NCI-H2196 (cell line): ENCODE measurements at regions not wholly inside any gene's neighbourhood (a gene's known extent, or its start where the extent isn't known, plus 50 kb on each side); places are given as distances from the start of the nearest gene placed in this dataset.

Experiments
- DNase-seq: peaks from one replicate; lab custom pipeline; 2025; ENCODE audit not compliant: unreplicated experiment; lab: John Stamatoyannopoulos, UW

GRCh38 chr5:16013334-16014065 lies 166.1 kb downstream of the MARCHF11 start:
- no peak for DNase-seq

DNA sequence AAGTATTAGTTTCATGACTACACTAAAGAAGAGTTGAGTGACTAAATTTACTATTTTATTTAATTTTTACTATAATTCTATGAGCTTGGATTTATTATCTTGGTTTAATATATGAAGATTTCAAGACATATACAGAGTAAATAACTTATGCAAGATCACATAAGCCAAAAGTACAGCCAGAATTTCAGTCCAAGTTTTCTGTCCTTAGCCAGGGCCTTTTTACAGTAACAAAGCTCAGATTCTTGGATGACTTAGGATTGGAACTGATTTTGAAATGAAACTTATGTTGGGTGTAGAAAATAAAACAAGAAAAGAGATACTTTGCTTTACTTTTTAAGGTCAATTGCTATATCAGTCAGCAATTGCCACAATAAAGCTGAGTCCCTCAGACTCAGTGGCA lies 170.3 kb downstream of the MARCHF11 start:
- no peak for DNase-seq

GRCh38 chr5:16007750-16008415 lies 171.7 kb downstream of the MARCHF11 start:
- no peak for DNase-seq

GRCh38 chr5:16005225-16005624 lies 174.4 kb downstream of the MARCHF11 start:
- DNase-seq: no peak

DNA sequence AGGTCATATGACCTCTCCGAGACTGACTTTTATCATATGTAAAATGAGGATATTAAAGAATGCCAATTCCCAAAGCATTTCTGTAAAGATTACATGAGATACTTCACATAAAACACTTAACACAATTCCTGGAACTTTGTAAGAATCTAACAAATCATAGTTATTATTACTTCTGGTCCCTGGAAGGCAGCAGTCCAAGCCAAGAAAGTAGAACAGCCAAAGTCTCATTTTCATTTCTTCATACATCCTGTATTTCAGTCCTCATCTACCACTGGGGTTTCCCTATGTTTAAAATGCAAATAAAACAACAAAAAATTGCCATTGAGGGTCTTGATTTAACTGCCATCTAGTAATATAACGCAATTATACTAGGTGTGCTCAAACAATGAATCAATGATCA lies 179.5 kb downstream of the MARCHF11 start:
- DNase-seq: no peak

DNA sequence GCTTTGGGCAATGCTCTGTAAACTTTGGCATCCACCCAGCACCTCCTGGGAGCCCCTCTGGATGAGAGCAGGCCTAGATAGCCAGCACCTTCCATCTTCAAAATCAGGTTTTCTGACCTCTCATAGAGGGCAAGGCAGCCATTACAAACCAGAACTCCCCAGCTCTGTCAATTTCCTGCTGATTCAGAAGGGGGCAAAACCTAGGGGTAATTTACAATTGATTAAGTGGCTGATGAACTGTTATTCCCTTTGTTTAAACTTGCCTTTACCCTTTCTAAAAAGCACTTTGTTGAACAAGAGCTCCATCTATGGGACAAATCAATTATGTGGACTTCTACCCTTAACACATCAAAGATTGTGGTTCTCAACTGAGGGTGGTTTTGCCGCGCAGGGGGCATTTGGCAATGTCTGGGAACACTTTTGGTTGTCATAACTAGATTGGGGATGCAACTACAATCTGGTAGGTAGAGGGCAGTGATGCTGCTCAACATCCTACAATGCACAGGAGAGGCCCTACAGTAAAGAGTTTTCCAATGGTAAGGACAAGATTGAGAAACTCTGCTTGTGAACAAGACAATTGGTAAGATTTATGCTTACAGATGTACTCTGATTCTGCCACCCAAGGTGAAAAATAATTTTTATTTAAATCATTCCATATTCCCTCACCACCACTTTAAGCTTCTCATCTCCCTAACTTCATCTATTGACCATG lies 184.1 kb downstream of the MARCHF11 start:
- peak; percentile 21 for DNase-seq

DNA sequence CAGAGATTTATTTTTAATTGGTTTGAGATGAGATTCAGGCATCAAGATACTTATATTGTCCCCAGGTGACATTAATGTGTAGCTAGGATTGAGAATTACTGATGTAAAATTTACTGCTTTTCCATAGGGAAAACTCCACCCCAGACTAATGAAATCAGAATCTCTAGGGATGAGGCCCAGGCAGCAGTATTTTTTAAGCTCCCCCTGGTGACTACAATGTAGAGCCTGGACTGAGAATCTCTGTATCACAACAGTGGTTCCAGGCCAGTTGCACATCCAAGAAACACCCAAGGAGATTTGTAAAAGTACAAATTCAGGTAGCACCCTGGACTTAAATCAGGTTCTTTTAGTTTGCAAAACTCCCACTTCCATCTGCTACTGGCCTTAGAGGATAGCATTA lies 185.7 kb downstream of the MARCHF11 start:
- no peak for DNase-seq

- no peak for DNase-seq
Measured at GRCh38 chr5:15993334-15993733, 186.3 kb downstream of the MARCHF11 start.

- DNase-seq: no peak
Measured at GRCh38 chr5:15992918-15993317, 186.7 kb downstream of the MARCHF11 start.

- no peak for DNase-seq
Measured at GRCh38 chr5:15991586-15991985, 188.0 kb downstream of the MARCHF11 start.
